Chondrocyte (in vitro differentiated cells): ENCODE measurements at regions not wholly inside any gene's neighbourhood (a gene's known extent, or its start where the extent isn't known, plus 50 kb on each side); places are given as distances from the start of the nearest gene placed in this dataset.

Experiments
- DNase-seq: peaks from one replicate; pipeline ENCODE4 v3.0.0; 2021; ENCODE audit warnings: mixed read lengths, low spot score
- H3K27ac Mint-ChIP-seq: one replicate; pipeline ENCODE4 v1.8.0; 2021; ENCODE audit warnings: mild to moderate bottlenecking, moderate library complexity, mixed read lengths; ENCODE audit not compliant: unreplicated experiment
- H3K27me3 Mint-ChIP-seq: 2 replicates; pipeline ENCODE4 v1.8.0; 2021; ENCODE audit warnings: low read depth, mixed read lengths
- H3K36me3 Mint-ChIP-seq: 2 replicates; pipeline ENCODE4 v1.8.0; 2021; ENCODE audit warnings: low read depth, mixed read lengths
- H3K4me1 Mint-ChIP-seq: 2 replicates; pipeline ENCODE4 v1.8.0; 2021; ENCODE audit warnings: low read depth, mild to moderate bottlenecking, mixed read lengths
- H3K4me3 Mint-ChIP-seq: one replicate; pipeline ENCODE4 v1.8.0; 2021; ENCODE audit warnings: mild to moderate bottlenecking, moderate library complexity, mixed read lengths; ENCODE audit not compliant: unreplicated experiment
- H3K9me3 Mint-ChIP-seq: 2 replicates; pipeline ENCODE4 v1.8.0; 2021; ENCODE audit warnings: low read depth, mixed read lengths
- TF ChIP-seq, protein P1 (sequence below): fragments of 200-600 bp; sonication (generic); IDR thresholded peaks from 2 replicates; pipeline ENCODE4 v1.5.0; 2021; ENCODE audit warnings: antibody characterized with exemption, mild to moderate bottlenecking, moderate library complexity

DNA sequence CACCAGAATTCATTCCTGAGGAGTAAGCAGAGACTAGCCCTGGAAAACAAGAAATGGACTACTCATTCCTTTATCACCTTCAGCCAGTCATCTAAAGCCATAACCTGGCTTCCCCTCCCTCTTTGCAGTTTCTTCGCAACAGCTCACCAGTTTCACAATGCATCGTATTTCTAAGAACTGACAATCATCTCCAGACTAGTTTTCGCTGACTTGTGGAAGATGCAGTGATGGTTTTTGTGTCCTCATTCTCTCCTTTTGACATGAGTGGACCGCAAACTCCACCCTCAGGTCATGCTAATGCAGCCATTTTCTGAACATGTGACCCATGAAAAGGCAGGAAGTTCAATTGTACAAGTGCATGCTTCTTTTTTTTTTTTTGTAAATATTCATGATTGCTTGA is 1203.5 kb downstream of the PCDH7 start:
- Mint-ChIP-seq H3K27me3 (no peaks in the 10 kb centered on the region), H3K9me3 (peaks cover 13% of the 10 kb centered on the region), H3K36me3 (peaks cover 4% of the 10 kb centered on the region), H3K4me3 (no peak overlapping the region), H3K4me1 (no peaks in the 10 kb centered on the region), H3K27ac (no peak overlapping the region)
- DNase-seq = no peak
- TF ChIP-seq, protein P1, sequence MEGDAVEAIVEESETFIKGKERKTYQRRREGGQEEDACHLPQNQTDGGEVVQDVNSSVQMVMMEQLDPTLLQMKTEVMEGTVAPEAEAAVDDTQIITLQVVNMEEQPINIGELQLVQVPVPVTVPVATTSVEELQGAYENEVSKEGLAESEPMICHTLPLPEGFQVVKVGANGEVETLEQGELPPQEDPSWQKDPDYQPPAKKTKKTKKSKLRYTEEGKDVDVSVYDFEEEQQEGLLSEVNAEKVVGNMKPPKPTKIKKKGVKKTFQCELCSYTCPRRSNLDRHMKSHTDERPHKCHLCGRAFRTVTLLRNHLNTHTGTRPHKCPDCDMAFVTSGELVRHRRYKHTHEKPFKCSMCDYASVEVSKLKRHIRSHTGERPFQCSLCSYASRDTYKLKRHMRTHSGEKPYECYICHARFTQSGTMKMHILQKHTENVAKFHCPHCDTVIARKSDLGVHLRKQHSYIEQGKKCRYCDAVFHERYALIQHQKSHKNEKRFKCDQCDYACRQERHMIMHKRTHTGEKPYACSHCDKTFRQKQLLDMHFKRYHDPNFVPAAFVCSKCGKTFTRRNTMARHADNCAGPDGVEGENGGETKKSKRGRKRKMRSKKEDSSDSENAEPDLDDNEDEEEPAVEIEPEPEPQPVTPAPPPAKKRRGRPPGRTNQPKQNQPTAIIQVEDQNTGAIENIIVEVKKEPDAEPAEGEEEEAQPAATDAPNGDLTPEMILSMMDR = no peak

DNA sequence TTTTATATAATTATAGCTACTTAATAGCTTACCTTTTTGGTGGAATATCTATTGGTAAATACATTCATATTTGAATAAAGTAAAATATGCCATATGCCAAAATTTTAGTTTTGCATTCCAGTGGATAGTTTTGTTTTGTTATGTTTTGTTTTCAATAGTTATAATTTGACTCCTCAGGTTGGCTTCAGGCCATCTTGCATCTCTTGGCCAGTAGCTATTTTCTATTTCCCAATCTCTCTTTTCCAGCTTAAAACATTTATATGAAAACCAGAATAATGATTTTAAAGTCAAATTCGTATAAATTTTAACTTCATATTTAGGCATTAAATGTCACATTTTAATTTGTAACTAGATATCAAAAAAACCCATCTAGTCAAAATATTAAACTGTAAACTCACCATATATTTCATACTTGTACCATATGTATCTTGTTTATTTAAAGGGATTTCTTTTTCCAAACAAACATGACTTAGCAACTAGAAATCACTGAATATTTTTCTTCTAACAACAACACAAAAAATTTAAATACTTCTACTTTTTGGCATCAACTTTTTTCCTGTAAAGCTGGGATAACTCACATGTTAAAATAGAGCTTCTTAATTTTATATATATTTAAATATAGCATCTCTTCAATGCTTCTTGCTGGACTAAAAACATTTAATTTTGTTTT is 1209.6 kb downstream of the PCDH7 start:
- peaks cover 5% of the 10 kb centered on the region for H3K36me3 Mint-ChIP-seq
- H3K4me3 Mint-ChIP-seq = no peak overlapping the region
- TF ChIP-seq, protein P1 = no peak
- H3K27me3 Mint-ChIP-seq = no peaks in the 10 kb centered on the region
- no peak overlapping the region for H3K27ac Mint-ChIP-seq
- peaks cover 5% of the 10 kb centered on the region for H3K4me1 Mint-ChIP-seq
- peaks cover 16% of the 10 kb centered on the region for H3K9me3 Mint-ChIP-seq
- DNase-seq = no peak

DNA sequence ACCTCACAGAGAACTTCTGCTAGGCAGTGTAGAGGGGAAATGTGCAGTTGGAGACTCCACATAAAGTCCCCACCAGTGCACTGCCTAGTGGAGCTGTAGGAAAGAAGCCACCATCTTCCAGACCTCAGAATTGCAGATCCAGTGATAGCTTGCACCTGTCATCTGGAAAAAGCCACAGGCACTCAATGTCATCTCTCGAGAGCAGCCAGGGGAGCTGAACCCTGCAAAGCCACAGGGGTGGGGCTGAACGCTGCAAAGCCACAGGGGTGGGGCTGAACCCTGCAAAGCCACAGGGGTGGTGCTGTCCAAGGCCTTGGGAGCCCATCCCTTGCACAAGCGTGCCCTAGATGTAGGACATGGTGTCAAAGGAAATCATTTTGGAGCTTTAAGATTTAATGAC is 1226.3 kb downstream of the PCDH7 start:
- H3K27me3 Mint-ChIP-seq = no peaks in the 10 kb centered on the region
- no peaks in the 10 kb centered on the region for H3K9me3 Mint-ChIP-seq
- TF ChIP-seq, protein P1 = no peak
- no peak for DNase-seq
- no peak overlapping the region for H3K4me3 Mint-ChIP-seq
- no peak overlapping the region for H3K27ac Mint-ChIP-seq
- H3K4me1 Mint-ChIP-seq = peaks cover 7% of the 10 kb centered on the region
- no peaks in the 10 kb centered on the region for H3K36me3 Mint-ChIP-seq

DNA sequence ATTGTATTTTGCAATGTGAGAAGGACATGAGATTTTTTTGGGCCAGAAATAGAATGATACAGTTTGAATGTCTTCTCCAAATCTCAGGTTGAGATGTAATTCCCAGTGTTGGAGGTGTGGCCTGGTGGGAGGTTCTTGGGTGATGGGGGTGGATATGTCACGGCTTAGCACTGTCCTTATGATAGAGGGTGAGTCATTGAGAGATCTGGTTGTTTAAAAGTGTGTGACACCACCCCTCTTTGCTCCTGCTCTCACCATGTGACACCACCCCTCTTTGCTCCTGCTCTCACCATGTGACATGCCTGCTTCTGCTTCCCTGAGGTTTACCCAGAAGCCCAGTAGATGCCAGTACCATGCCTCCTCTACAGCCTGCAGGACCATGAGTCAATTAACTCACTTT is 1226.9 kb downstream of the PCDH7 start:
- no peak for DNase-seq
- TF ChIP-seq, protein P1 = no peak
- Mint-ChIP-seq H3K4me3 (no peak overlapping the region), H3K27me3 (no peaks in the 10 kb centered on the region), H3K36me3 (no peaks in the 10 kb centered on the region), H3K27ac (no peak overlapping the region), H3K9me3 (no peaks in the 10 kb centered on the region), H3K4me1 (peaks cover 7% of the 10 kb centered on the region)

DNA sequence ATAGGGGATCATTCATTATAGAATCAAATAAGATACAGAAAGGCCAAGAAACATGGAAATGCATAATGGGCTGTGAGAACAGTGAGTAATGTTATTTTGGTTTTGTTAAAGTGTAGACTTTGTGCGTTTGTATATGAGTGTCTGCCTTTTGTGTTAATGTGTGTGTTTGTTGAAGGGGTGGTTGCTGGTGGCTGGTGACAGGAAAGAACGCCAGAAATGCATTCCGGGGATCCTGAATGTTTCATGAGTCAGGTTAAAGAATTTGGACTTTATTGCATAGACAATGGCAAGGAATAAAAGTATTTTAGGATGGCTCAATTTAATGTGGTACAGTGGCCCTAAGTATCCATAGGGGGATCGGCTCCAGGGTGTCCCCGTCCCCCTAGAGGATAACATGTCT is 1228.9 kb downstream of the PCDH7 start:
- DNase-seq = no peak
- TF ChIP-seq, protein P1 = no peak
- Mint-ChIP-seq H3K9me3 (no peaks in the 10 kb centered on the region), H3K27me3 (no peaks in the 10 kb centered on the region), H3K36me3 (no peaks in the 10 kb centered on the region), H3K4me1 (peaks cover 7% of the 10 kb centered on the region), H3K4me3 (no peak overlapping the region), H3K27ac (no peak overlapping the region)
